DMS153 treated with DMSO at 0.1 percent for 48 hours (cell line): ENCODE measurements at regions not wholly inside any gene's neighbourhood (a gene's known extent, or its start where the extent isn't known, plus 50 kb on each side); places are given as distances from the start of the nearest gene placed in this dataset.
"Not testable (repeated sequence)": the region's sequence is repeated elsewhere in the genome, so short reads cannot be mapped to it uniquely, and the experiment has no call there.

ENCODE experiments used
- DNase-seq: peaks from one replicate; lab custom pipeline; 2025; ENCODE audit not compliant: unreplicated experiment; lab: John Stamatoyannopoulos, UW

DNA sequence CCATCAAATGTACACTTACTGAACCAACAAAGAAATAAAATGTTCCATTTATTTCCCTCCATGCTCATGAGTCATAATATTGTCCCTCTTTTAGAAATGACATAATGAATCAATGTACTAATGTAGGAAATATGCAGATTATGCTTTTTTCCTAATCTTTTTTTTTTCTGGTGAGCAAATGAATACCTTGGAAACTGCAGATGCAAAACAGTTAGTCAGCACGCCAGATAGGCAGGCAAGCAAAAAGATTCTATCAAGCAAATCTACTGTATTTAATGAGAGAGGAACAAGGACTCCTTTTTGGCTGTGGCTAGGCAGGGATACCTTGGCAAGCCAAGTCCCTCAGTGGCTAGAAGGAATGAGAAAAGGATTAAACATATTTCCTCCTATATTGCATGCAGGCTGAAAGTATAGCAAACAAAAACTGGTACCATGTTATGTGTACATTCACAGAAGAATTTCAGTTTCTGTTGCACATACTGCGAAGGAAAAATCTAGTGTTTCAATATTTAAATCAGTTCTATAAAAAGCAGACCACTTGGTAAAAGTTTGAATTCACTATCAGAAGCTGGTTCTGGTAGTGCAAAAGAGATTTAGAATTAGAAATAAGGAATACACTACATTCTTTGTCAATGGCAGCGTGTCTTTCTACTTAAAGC lies 605.4 kb downstream of the TLE1 start:
- no peak for DNase-seq

DNA sequence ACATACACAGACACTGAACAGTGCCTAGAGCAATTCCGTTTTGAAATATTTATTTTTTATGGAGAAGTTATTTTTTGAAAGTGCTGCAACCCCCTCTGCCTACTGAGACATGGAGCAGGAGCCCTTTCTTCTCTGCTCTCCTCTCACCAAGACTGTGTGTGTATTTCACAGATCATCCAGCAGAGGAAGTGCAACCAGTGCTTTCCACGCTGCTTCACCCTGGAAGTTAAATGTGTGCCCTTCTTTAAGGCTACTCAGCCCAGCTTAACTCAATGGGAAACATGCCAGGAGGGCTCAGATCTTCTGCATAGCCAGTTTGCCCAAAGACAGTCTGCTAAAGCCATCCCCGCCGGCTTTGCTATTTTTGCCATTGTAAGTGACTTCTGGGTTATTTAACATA lies 606.3 kb downstream of the TLE1 start:
- no peak for DNase-seq

DNA sequence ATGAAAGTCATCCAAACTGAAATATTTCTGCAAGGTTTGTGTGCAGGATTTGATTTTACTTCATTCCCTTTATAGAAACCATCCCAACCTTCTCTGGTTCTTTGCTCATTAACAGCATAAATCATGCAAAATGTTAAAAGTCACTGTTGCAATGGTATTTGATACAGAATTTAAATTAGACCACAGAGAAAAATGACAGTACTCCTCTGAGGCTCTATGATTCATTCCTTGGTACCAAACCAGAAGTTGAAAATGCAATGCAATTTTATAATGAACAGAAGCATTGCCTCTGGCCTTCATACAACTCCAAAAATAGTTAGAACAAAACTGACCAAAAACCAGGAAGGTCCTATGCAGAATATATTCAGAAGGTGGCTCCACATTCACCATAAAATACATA lies 607.1 kb downstream of the TLE1 start:
- no peak for DNase-seq

DNA sequence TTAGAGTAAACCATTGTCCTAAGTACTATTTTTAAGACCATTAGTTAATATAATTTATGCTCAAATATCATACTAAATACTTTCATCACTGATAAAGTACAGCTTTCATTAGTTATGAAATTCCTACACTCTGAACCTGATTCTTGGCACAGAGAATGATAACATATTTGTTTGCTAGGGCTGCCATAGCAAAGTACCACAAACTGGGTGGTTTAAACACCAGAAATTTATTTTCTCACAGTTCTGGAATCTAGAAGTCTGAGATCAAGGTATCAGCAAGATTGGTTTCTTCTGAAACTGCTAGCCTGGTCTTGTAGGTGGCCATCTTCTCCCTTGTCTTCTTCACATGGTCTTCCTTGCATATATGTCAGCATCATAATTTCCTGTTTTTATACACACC lies 608.4 kb downstream of the TLE1 start:
- DNase-seq = no peak

DNA sequence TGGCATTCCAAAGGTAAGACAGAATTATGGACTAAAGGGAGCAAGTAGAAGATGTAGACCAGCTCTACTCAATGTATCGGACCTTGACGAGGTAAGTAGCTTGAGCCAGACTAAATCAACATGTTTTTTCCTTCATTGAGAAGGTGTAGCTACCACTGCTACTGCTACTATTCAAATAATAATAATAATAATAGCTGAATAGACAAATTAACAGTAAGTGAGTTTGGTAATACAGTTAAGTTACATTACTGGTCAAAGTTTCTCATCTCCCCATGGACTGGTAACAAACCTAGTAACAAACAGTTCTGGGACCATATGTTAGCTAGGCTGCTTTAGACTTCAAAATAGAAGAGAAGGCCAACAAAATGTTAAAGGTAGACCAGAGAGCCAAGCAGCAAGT lies 609.2 kb downstream of the TLE1 start:
- DNase-seq = no peak

DNA sequence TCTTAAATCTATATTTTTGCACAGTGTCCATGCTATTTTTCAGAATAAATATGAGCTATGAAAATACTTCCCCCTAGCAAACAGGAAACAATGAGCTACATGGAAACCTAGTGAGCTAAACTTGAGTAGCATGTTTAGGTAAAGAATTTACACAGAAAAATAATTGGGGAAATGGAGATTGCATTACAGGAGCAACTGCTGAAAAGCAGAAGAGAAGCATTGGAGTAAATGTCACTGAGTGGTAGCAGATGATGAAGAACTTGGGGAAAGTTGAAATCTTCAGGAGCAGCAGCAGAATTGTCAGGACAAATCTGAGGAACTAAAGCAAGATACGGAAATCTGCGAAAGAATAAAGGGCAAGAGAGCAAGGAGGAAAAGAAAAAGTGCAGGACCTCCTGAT lies 610.3 kb downstream of the TLE1 start:
- no peak for DNase-seq

DNA sequence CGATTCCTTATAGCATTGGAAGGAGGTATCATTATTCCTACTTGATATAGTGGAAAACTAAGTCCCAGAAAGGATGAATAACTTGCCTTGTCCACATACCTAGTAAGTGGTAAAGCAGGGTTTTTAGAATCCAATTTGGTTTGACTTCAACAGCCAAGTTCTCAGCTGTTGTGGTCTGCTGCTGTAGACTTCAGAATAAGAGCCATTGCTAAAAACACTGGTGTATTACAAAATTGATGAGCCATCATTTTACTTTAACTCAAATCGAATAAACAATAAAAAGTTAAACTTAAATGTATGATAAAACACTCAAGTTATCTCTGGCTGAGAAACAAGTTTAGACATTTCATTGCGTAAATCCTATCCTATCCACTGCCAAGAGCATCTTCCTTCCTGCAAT lies 610.8 kb downstream of the TLE1 start:
- no peak for DNase-seq

DNA sequence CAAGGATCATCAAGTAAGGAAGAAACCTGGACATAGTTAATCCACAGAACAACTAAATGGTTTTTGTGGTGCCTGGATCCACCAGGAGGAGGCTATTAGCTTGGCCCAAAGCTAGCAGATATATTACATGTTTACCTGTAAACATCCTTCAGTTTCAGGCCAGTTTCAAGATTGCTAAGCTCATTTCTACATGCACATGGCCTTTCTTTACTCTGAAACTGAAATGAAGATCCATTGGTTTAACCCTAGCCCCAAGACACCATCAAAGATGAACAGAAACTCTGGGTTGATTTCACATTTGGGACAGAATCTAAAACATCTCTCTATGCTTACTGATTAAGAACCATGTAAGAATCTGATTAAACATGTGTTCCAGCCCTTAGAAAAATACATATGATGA lies 611.8 kb downstream of the TLE1 start:
- DNase-seq = no peak

DNA sequence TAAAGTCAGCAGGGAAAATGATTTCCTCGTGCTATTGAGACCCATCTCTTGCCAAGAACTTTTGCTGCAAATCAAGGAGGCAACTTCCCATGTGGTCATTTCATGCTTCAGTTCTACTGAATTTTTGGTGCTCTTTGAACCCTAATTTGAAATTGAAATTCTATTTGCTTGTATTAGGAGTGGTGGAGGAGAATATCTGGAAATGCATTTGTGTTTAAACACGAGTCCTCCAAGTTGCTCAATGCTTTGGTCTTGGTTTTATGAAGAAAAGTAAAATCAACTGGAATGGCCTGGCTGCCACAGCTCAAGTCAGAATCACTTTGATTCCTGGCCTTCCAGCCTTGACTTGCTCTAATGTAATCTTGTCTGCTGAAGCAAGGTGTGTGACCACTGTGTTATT lies 613.2 kb downstream of the TLE1 start:
- DNase-seq = no peak

DNA sequence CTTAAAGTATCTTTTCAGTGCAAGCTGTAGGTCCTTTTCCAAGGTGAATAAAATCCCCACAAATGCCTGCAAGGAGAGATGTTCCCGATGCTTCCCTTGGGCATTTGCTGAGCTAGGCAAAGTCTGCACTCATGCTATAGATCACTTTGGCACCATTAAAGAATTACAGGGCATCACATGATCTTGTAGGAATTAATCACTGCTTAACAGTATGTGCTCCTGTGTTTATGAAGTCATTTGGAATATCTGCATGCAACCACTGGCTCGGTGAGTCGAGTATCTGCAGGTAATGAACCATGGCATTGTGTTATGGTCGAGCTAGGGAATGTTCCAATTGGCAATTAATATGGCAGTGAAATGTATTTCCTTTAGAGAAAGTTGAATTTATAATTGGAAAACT lies 615.1 kb downstream of the TLE1 start:
- DNase-seq = no peak

DNA sequence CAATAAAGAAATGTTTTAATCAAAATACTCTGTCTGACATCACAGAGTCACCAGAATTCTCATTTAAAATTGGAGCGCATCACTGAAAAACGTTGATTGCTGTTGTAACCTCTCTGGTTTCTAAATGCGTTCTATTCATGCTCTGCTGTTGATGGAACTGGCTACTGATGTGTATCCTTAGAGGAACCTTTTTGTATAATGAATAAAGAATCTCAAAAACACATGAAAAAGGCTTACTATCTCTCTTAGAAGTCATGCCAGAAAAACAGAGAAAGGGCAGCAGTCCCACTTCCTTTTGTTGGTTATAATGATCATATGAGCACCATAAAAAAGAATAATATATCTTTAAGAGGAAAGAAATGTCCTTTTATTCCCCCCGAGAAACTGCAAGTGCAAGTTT lies 615.5 kb downstream of the TLE1 start:
- DNase-seq = no peak

DNA sequence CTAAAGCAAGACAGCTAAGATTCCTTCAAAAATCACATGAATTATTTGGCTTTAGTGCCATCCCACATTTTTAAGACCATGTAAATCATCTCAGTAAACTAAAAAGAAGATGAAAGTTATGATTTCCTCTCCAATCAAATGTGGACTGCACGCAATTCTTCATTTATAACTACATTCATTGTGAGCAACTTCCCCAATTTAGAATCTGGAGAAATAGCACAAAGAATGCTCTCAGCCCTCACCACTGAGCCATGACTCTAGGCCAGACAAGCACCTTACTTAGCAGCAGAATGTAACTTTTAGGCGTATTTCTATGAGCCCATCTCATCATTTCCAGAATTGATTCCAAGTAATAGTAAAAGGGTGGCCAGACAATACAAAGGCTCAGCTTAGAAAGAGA lies 616.6 kb downstream of the TLE1 start:
- no peak for DNase-seq

DNA sequence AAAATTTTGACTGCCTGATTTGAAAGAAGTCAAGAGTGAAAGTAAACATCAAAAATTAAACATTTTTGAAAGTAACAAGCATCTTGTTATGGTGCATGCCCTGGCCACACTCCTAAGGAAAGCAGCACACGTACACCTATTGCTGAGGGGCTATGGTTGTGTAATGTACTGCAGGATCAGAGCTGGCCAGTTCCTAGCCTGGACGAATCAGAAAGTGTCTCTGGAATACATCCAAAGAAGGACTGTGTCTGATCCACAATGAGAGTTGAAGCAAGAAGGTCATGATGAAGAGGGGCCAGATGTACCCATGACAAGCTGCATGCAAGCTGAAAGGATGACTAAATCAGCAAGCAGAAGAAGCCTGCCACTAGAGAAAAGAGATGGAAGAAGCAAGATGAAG lies 618.2 kb downstream of the TLE1 start:
- DNase-seq = no peak

DNA sequence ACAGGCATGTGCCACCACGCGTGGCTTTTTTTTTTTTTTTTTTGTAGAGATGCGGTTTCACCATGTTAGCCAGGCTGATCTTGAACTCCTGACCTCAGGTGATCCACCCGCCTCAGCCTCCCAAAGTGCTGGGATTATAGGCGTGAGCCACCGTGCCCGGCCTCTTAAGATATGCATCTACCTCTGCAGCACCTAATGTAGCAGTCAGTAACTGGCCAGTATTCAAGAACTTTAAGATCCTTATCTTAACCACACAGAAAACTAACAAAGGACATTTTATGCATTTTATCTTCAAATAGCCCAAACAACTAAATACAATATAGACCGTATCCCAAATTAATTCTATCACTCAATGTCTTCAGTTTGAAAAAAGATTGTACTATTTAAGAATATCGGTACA lies 618.7 kb downstream of the TLE1 start:
- DNase-seq = no peak

DNA sequence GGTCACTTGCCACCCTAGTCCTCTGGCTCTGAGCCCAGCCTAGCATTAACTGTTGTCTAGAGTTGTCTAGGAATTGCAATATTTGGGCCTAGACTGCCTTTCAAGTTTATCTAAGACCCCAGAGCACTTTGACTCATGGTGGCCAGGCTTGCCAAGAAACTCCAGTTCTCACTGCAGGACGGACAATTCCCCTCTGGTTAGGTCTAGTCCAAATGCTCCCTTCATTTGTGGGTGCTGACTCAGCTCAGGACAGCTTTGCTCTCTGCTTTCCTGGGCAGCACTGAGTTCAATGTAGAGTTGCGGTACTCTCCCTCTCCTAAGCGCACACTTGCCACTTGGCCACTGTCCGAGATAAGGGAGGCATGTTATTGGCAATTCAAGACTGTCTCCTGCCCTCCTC lies 619.4 kb downstream of the TLE1 start:
- no peak for DNase-seq

DNA sequence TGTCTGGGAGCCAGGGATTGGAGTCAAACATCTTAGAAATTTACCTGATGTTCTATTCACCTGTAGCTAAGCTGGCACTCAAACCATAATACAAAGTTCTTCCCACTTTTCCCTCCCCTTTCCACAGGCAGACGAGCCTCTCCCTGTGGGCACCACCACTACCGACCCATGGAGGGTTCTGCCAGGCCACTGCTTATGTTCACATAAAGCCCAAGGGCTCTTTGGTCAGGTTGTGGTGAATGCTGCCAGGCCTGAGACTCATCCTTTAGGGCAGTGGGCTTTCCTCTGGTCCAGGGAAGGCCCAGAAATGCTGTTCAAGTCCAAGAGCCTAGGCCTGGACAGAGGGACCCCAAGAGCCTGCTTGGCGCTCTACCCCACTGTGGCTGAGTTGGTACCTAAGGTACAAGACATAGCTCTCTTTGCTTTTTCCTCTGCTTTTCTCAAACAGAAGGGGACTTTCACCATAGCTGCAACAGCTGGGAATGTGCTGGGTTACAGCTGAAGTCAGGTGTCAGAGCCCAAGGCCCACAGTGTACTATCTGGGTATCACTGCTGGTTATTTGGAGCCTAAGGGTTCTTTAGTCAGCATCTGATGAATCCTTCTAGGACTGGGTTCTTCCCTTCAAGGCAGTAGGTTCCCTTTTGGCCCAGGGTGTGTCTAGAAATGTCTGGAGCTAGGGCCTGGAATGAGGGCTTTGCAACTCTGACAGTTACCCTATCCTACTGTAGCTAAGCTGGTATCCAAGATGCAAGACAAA lies 620.1 kb downstream of the TLE1 start:
- no peak for DNase-seq

DNA sequence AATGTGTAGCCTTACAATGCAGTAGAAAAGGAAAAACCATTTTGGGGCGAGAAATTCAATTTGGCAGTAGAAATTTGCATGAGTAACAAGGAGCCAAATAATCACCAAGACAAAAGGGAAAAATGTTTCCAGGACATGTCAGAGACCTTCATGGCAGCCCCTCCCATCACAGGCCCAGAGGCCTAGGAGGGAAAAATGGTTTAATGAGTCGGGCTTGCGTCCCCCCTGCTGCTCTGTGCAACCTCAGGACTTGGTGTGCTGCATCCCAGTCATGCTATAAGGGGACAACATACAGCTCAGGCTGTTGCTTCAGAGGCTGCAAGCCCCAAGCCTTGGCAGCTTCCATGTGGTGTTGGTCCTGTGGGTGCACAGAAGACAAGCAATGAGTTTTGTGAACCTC lies 626.4 kb downstream of the TLE1 start:
- not testable (repeated sequence) for DNase-seq

DNA sequence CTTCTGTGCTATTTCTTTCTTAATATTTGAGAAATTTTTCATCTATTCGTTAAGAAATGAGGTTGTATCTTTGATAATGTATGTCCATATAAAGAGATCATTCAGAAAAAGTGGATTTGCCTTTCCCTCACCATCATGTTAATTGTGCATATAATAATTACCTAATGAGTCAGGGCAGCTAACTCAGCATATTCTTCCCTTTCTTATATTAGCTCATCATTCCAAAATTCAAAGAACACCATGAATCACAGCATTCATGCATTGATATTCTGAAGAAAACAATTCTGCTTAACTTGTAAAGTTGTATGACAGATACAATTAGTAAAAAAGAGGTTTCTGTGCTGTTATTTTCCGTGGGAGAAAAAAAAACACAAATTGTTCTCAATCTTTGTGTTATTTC lies 630.6 kb downstream of the TLE1 start:
- DNase-seq = no peak

DNA sequence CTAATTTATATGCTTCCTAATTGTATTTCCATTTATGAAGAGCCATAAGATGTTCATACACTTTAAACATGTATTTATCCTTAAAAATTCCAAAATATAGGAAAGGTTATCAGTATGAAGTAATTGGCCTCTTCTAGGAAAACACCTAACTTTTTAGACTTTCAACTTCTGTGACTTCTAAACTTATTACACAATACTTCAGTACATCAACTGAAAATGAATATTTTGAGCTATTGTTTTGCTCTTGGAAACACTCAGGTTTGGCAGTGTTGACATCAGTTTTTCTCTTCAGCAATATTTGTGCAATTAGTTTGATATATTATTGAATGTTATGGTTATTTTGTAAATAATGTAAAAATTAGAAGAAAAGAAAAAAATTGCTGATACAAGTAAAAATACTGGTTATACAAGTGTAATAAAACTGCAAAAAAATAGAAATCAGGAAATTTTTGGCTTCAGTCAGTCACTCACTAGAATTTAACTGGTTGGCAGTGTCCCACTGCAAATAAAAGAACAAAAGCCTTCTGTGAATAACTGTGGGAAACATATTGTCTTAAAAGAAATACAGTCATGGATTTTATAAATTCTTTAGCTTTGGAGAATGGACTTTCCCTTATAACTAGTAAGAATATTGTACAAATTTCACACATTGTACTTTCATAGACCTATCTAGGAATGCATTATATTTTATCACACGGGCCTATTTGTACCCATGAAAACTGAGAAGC lies 635.9 kb downstream of the TLE1 start:
- no peak for DNase-seq

DNA sequence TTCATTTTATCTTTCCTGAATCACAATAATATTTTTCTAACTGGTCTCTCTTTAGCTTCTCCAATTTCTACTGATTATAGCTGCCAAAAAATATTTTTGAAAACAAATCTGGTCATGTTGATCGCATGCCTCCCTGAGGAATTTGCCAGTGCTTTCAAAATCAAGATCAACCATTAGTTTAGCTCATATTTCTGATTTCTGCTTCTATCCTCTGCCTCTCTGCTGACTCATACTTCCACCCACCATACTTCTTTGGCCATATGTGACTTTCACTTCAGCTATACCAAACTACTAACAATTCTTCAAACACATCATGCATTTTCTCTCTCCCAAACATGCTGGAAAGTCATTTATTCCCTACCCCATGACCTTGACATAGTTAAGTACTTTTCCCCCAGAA lies 636.5 kb downstream of the TLE1 start:
- no peak for DNase-seq

DNA sequence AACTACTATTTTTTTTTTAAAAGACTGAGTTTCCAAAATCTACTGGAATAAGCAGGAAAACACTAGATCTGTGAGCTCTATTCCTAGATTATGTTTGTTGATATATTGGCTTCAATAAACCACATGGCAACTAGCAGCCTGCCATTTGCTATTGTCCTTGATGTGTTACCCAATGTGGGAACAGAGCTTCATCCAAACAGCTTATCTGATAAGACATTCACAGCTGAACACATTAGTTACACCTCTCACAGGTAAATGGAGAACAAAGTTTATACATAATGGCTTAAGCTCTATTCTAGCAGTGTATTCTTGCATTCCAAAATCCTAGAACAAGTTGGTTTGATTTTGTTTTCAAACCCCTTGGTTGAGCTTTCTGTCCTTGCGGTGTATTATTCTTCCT lies 642.1 kb downstream of the TLE1 start:
- DNase-seq = no peak

DNA sequence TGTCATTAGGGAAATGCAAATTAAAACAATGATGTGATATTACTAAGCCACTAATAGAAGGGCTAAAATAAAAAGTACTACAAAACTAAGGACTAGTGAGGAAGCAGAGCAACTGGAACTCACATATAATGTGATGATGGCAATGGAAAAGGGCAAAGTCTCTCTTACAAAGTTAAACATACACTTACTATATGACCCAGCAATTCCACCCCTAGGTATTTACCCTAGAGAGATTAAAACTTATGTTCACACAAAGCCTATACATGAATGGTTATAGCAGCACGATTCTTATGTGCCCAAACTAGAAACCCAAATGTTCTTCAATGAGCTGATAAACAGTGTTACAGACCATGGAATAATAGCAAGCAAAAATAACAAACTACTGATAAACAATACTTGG lies 643.7 kb downstream of the TLE1 start:
- DNase-seq = no peak
